ENCODE measurements at regions not wholly inside any gene's neighbourhood (a gene's known extent, or its start where the extent isn't known, plus 50 kb on each side); places are given as distances from the start of the nearest gene placed in this dataset.
"Not testable (repeated sequence)": the region's sequence is repeated elsewhere in the genome, so short reads cannot be mapped to it uniquely, and the experiment has no call there.

GRCh38 chr6:14294270-14294951 lies 176.8 kb downstream of the CD83 start:
- H3K36me3 Mint-ChIP-seq (ENCODE audit: insufficient read depth, unreplicated experiment), result no peaks in the 10 kb centered on the region
- CTCF ChIA-PET, result no interaction called here
- no peak overlapping the region for H3K27ac Mint-ChIP-seq (ENCODE audit: unreplicated experiment)

GRCh38 chr6:14296698-14297097 lies 179.1 kb downstream of the CD83 start:
- BruUV-seq (replicated peaks); POLR2A ChIA-PET; H3K27me3 Mint-ChIP-seq (ENCODE audit: insufficient read depth, unreplicated experiment); H3K9me3 ChIP-seq; H3K4me3 Mint-ChIP-seq (ENCODE audit: unreplicated experiment); DNase-seq; intact Hi-C loops (cut with micrococcal nuclease; ENCODE audit: unreplicated experiment); H3K4me1 ChIP-seq; H3K36me3 Mint-ChIP-seq (ENCODE audit: insufficient read depth, unreplicated experiment); H3K36me3 ChIP-seq (ENCODE audit: control insufficient read depth, insufficient read depth, low read length); H3K27me3 ChIP-seq (replicated peaks; ENCODE audit: control insufficient read depth, insufficient read depth, low read length); H3K27ac Mint-ChIP-seq (ENCODE audit: unreplicated experiment); H3K4me1 Mint-ChIP-seq (ENCODE audit: low read depth, unreplicated experiment); H3K4me3 ChIP-seq (ENCODE audit: low read depth, low read length); CTCF ChIA-PET: not testable (repeated sequence)
- H3K9me3 Mint-ChIP-seq (ENCODE audit: unreplicated experiment), result peaks cover 12% of the 10 kb centered on the region

More at GRCh38 chr6:14294270-14294951, 176.8 kb downstream of the CD83 start:
- DNase-seq, result no peak
- H3K9me3 ChIP-seq, result no peaks in the 10 kb centered on the region
- intact Hi-C loops (cut with micrococcal nuclease; ENCODE audit: unreplicated experiment), result no loop called here
- Mint-ChIP-seq H3K4me1 (ENCODE audit: low read depth, unreplicated experiment) (peaks cover 7% of the 10 kb centered on the region), H3K4me3 (ENCODE audit: unreplicated experiment) (no peak overlapping the region), H3K9me3 (ENCODE audit: unreplicated experiment) (no peaks in the 10 kb centered on the region), H3K27me3 (ENCODE audit: insufficient read depth, unreplicated experiment) (no peaks in the 10 kb centered on the region)
- H3K27me3 ChIP-seq (replicated peaks; ENCODE audit: control insufficient read depth, insufficient read depth, low read length), result no peaks in the 10 kb centered on the region
- no peaks in the 10 kb centered on the region for H3K4me1 ChIP-seq
- BruUV-seq (replicated peaks), result no TSS peak
- POLR2A ChIA-PET, result no interaction called here
- no peak overlapping the region for H3K4me3 ChIP-seq (ENCODE audit: low read depth, low read length)
- TF ChIP-seq, protein P1, sequence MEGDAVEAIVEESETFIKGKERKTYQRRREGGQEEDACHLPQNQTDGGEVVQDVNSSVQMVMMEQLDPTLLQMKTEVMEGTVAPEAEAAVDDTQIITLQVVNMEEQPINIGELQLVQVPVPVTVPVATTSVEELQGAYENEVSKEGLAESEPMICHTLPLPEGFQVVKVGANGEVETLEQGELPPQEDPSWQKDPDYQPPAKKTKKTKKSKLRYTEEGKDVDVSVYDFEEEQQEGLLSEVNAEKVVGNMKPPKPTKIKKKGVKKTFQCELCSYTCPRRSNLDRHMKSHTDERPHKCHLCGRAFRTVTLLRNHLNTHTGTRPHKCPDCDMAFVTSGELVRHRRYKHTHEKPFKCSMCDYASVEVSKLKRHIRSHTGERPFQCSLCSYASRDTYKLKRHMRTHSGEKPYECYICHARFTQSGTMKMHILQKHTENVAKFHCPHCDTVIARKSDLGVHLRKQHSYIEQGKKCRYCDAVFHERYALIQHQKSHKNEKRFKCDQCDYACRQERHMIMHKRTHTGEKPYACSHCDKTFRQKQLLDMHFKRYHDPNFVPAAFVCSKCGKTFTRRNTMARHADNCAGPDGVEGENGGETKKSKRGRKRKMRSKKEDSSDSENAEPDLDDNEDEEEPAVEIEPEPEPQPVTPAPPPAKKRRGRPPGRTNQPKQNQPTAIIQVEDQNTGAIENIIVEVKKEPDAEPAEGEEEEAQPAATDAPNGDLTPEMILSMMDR (IDR thresholded peaks at IDR 0.05; ENCODE audit: insufficient read depth in 1 of 2, low read depth in 1 of 2, low read length in 1 of 2, severe bottlenecking in 1 of 2, unreplicated experiment in 1 of 2), result no peak
- no peaks in the 10 kb centered on the region for H3K36me3 ChIP-seq (ENCODE audit: control insufficient read depth, insufficient read depth, low read length)

DNA sequence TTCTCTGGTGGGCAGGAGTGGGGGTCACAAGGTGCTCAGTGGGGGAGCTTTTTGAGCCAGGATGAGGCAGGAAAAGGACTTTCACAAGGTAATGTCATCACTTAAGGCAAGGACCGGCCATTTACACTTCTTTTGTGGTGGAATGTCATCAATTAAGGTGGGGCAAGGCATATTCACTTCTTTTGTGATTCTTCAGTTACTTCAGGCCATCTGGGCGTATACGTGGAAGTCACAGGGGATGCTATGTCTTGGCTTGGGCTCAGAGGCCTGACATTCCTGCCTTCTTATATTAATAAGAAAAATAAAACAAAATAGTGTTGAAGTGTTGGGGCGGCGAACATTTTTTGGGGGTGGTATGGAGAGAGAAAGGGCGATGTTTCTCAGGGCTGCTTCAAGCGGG lies 179.5 kb downstream of the CD83 start:
- peaks cover 12% of the 10 kb centered on the region for H3K9me3 Mint-ChIP-seq (ENCODE audit: unreplicated experiment)
- H3K27me3 ChIP-seq (replicated peaks; ENCODE audit: control insufficient read depth, insufficient read depth, low read length); H3K4me1 Mint-ChIP-seq (ENCODE audit: low read depth, unreplicated experiment); H3K27me3 Mint-ChIP-seq (ENCODE audit: insufficient read depth, unreplicated experiment); H3K9me3 ChIP-seq; intact Hi-C loops (cut with micrococcal nuclease; ENCODE audit: unreplicated experiment); H3K36me3 Mint-ChIP-seq (ENCODE audit: insufficient read depth, unreplicated experiment); H3K36me3 ChIP-seq (ENCODE audit: control insufficient read depth, insufficient read depth, low read length); POLR2A ChIA-PET; H3K4me1 ChIP-seq; CTCF ChIA-PET; H3K27ac Mint-ChIP-seq (ENCODE audit: unreplicated experiment); H3K4me3 ChIP-seq (ENCODE audit: low read depth, low read length); BruUV-seq (replicated peaks); H3K4me3 Mint-ChIP-seq (ENCODE audit: unreplicated experiment); DNase-seq: not testable (repeated sequence)

- H3K27me3 ChIP-seq (replicated peaks; ENCODE audit: control insufficient read depth, insufficient read depth, low read length); H3K4me1 ChIP-seq; H3K4me3 Mint-ChIP-seq (ENCODE audit: unreplicated experiment); H3K4me3 ChIP-seq (ENCODE audit: low read depth, low read length); intact Hi-C loops (cut with micrococcal nuclease; ENCODE audit: unreplicated experiment); POLR2A ChIA-PET; BruUV-seq (replicated peaks); H3K9me3 ChIP-seq; H3K36me3 Mint-ChIP-seq (ENCODE audit: insufficient read depth, unreplicated experiment); DNase-seq; H3K27me3 Mint-ChIP-seq (ENCODE audit: insufficient read depth, unreplicated experiment); CTCF ChIA-PET; H3K36me3 ChIP-seq (ENCODE audit: control insufficient read depth, insufficient read depth, low read length): not testable (repeated sequence)
- peaks cover 16% of the 10 kb centered on the region for H3K4me1 Mint-ChIP-seq (ENCODE audit: low read depth, unreplicated experiment)
- peaks cover 20% of the 10 kb centered on the region for H3K9me3 Mint-ChIP-seq (ENCODE audit: unreplicated experiment)
- peak overlapping the region; percentile 49 for H3K27ac Mint-ChIP-seq (ENCODE audit: unreplicated experiment)
These were observed 182.6 kb downstream of the CD83 start for GRCh38 chr6:14300189-14300588.

GRCh38 chr6:14300721-14301120 lies 183.1 kb downstream of the CD83 start:
- POLR2A ChIA-PET; H3K36me3 Mint-ChIP-seq (ENCODE audit: insufficient read depth, unreplicated experiment); DNase-seq; H3K4me1 ChIP-seq; H3K27me3 ChIP-seq (replicated peaks; ENCODE audit: control insufficient read depth, insufficient read depth, low read length); H3K4me3 Mint-ChIP-seq (ENCODE audit: unreplicated experiment); H3K4me3 ChIP-seq (ENCODE audit: low read depth, low read length); CTCF ChIA-PET; H3K9me3 ChIP-seq; H3K36me3 ChIP-seq (ENCODE audit: control insufficient read depth, insufficient read depth, low read length); H3K27me3 Mint-ChIP-seq (ENCODE audit: insufficient read depth, unreplicated experiment); BruUV-seq (replicated peaks); intact Hi-C loops (cut with micrococcal nuclease; ENCODE audit: unreplicated experiment): not testable (repeated sequence)
- Mint-ChIP-seq H3K4me1 (ENCODE audit: low read depth, unreplicated experiment) (peaks cover 16% of the 10 kb centered on the region), H3K9me3 (ENCODE audit: unreplicated experiment) (peaks cover 20% of the 10 kb centered on the region), H3K27ac (ENCODE audit: unreplicated experiment) (peak overlapping the region; percentile 49)

DNA sequence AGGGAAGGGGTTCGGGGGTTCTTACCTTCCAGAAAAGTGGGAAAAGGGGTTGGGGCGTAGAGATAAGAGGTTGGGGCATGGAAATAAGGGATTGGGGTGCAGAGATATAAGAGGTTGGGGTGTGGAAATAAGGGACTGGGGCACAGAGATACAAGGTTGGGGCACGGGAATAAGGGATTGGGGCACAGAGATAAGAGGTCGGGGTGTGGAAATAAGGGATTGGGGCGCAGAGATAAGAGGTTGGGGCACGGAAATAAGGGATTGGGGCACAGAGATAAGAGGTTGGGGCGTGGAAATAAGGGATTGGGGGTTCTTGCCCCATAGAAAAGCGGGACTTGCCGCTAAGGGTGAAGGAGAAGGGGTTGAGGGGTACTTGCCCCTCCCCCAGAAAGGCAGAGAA lies 183.9 kb downstream of the CD83 start:
- H3K9me3 ChIP-seq; DNase-seq; H3K27me3 ChIP-seq (replicated peaks; ENCODE audit: control insufficient read depth, insufficient read depth, low read length); intact Hi-C loops (cut with micrococcal nuclease; ENCODE audit: unreplicated experiment); POLR2A ChIA-PET; H3K4me3 Mint-ChIP-seq (ENCODE audit: unreplicated experiment); BruUV-seq (replicated peaks); H3K4me3 ChIP-seq (ENCODE audit: low read depth, low read length); H3K36me3 Mint-ChIP-seq (ENCODE audit: insufficient read depth, unreplicated experiment); H3K36me3 ChIP-seq (ENCODE audit: control insufficient read depth, insufficient read depth, low read length); CTCF ChIA-PET; H3K27me3 Mint-ChIP-seq (ENCODE audit: insufficient read depth, unreplicated experiment): not testable (repeated sequence)
- Mint-ChIP-seq H3K27ac (ENCODE audit: unreplicated experiment) (peak overlapping the region; percentile 26), H3K4me1 (ENCODE audit: low read depth, unreplicated experiment) (peaks cover 18% of the 10 kb centered on the region), H3K9me3 (ENCODE audit: unreplicated experiment) (peaks cover 20% of the 10 kb centered on the region)
- peaks cover 11% of the 10 kb centered on the region for H3K4me1 ChIP-seq

Data from Caco-2 (cell line).